Panc1 (cell line): ENCODE measurements at regions not wholly inside any gene's neighbourhood (a gene's known extent, or its start where the extent isn't known, plus 50 kb on each side); places are given as distances from the start of the nearest gene placed in this dataset.

ENCODE experiments used
- ATAC-seq: fragments of 200-7000 bp; cut with Tn5 transposase; 2 replicates; pipeline ENCODE4 v1.9.1; 2020; ENCODE audit warnings: mild to moderate bottlenecking, moderate library complexity
- BruUV-seq: library from RNA; stranded (reverse); fragments of 400-500 nt; replicated peaks from 2 replicates; lab custom pipeline; 2021; lab: Mats Ljungman, UMichigan
- CTCF ChIA-PET: fragments of 300-600 bp; sonication (Branson Sonifier 250); formaldehyde crosslinking; loops from one replicate; lab custom pipeline; 2022; ENCODE audit warnings: antibody characterized with exemption; lab: Charles Lee
- POLR2A ChIA-PET: fragments of 300-600 bp; sonication (Branson Sonifier 250); formaldehyde crosslinking; loops from one replicate; lab custom pipeline; 2022; ENCODE audit warnings: antibody characterized with exemption; lab: Charles Lee
- DNase-seq: peaks from one replicate; pipeline ENCODE4 v3.0.0-alpha.2; 2010; ENCODE audit warnings: low read depth, low spot score
- H3K27ac ChIP-seq: 2 replicates; pipeline ENCODE4 v1.5.1; 2011; ENCODE audit warnings: mild to moderate bottlenecking, low read length, inconsistent platforms
- H3K27me3 ChIP-seq: fragments of 200-500 bp; sonication (Bioruptor generic); 2 replicates; pipeline ENCODE4 v1.6.0; 2014; ENCODE audit warnings: low read length, inconsistent platforms; ENCODE audit not compliant: control insufficient read depth, insufficient read depth
- H3K36me3 ChIP-seq: fragments of 200-500 bp; sonication (Bioruptor generic); 2 replicates; pipeline ENCODE4 v1.5.1; 2014; ENCODE audit warnings: inconsistent platforms, mild to moderate bottlenecking, low read length, moderate library complexity; ENCODE audit not compliant: control insufficient read depth, insufficient read depth
- H3K4me1 ChIP-seq: 2 replicates; pipeline ENCODE4 v1.5.1; 2011; ENCODE audit warnings: inconsistent platforms, mild to moderate bottlenecking, low read length, moderate library complexity; ENCODE audit not compliant: control insufficient read depth, insufficient read depth
- H3K4me3 ChIP-seq, 2 experiments: 2 replicates each; pipeline ENCODE4 v1.5.1; 2011 to 2012; ENCODE audit warnings: low read depth in 2 of 2, low read length in 2 of 2, mild to moderate bottlenecking in 2 of 2, inconsistent platforms in 1 of 2, moderate library complexity in 1 of 2
- H3K9me3 ChIP-seq: fragments of 200-500 bp; sonication (Bioruptor generic); 2 replicates; pipeline ENCODE4 v1.5.1; 2014; ENCODE audit warnings: low read depth, mild to moderate bottlenecking, inconsistent platforms, low read length, moderate library complexity; ENCODE audit not compliant: control insufficient read depth, insufficient read depth
- CTCF ChIP-seq: fragments of 450-650 bp; IDR thresholded peaks from 2 replicates; pipeline ENCODE4 v1.5.1; 2017; ENCODE audit warnings: mild to moderate bottlenecking
- POLR2AphosphoS5 ChIP-seq: IDR thresholded peaks from 2 replicates; pipeline ENCODE4 v1.6.1; 2012; ENCODE audit warnings: mild to moderate bottlenecking, low read depth, low read length, moderate library complexity
- REST ChIP-seq, 2 experiments: IDR thresholded peaks; 2 replicates each; pipeline ENCODE4 v1.6.1; 2011 to 2012; ENCODE audit warnings: low read depth in 2 of 2, control low read depth in 1 of 2, low read length in 1 of 2, mild to moderate bottlenecking in 1 of 2, moderate library complexity in 1 of 2; ENCODE audit not compliant: insufficient read depth in 1 of 2
- SIN3A ChIP-seq: IDR thresholded peaks from 2 replicates; pipeline ENCODE4 v1.6.1; 2012; ENCODE audit warnings: low read depth, mild to moderate bottlenecking, low read length, moderate library complexity, borderline replicate concordance; ENCODE audit not compliant: insufficient read depth
- TCF7L2 ChIP-seq: IDR thresholded peaks from 2 replicates; pipeline ENCODE4 v1.6.1; 2011; ENCODE audit warnings: mild to moderate bottlenecking, low read depth, low read length, inconsistent platforms
- in situ Hi-C: cut with HindIII; loops from 2 replicates; pipeline ENCODE4 v1.10.0; 2016; ENCODE audit warnings: low sequenced_read_pairs, low pct_unique_long_range_greater_than_20kb
- intact Hi-C: fragments of 100-400 bp; cut with micrococcal nuclease; formaldehyde crosslinking; loops from one replicate; pipeline ENCODE4 v1.10.0; 2022; ENCODE audit not compliant: unreplicated experiment

- in situ Hi-C loops (no loop called here), intact Hi-C loops (loop anchor here (5.0 kb wide), 2 partner anchors 100 to 510 kb away; partner anchors contain the start of gene CITED2)
- H3K4me3 ChIP-seq = peak overlapping the region; percentile 10 to 50
- H3K36me3 ChIP-seq = no peaks in the 10 kb centered on the region
- ATAC-seq (peak; percentile 64), DNase-seq (no peak)
- peak overlapping the region; percentile 89 for H3K27ac ChIP-seq
- TF ChIP-seq POLR2AphosphoS5 = no peak
- peak; percentile 87 for TF ChIP-seq TCF7L2
- POLR2A ChIA-PET = no interaction called here
- no peaks in the 10 kb centered on the region for H3K27me3 ChIP-seq
- H3K9me3 ChIP-seq = peaks cover 7% of the 10 kb centered on the region; the same call in 1 of the 2 replicates
- no TSS peak for BruUV-seq
- CTCF ChIA-PET = interaction anchor here (1.0 kb wide), 1 partner anchor 507 kb away, joined by 3 read pairs; no protein-coding TSS in a partner anchor
- peaks cover 32% of the 10 kb centered on the region for H3K4me1 ChIP-seq
These were observed 507.8 kb upstream of the CITED2 start for GRCh38 chr6:139882234-139882633.

GRCh38 chr6:139881728-139882211 is 507.3 kb upstream of the CITED2 start:
- Histone ChIP-seq H3K4me1 (peaks cover 32% of the 10 kb centered on the region), H3K4me3 (peak overlapping the region; percentile 10 to 50), H3K27ac (peak overlapping the region; percentile 89), H3K36me3 (no peaks in the 10 kb centered on the region), H3K27me3 (no peaks in the 10 kb centered on the region), H3K9me3 (peaks cover 7% of the 10 kb centered on the region; the same call in 1 of the 2 replicates)
- intact Hi-C loops (loop anchor here (5.0 kb wide), 2 partner anchors 101 to 509 kb away; partner anchors contain the start of gene CITED2), in situ Hi-C loops (no loop called here)
- ChIA-PET CTCF (interaction anchor here (0.6 to 1.0 kb wide), 3 partner anchors 319 to 1327 kb away, joined by 3 read pairs; no protein-coding TSS in a partner anchor), POLR2A (interaction anchor here (0.5 kb wide), 1 partner anchor 507 kb away, joined by 4 read pairs; the partner anchor contains the start of gene CITED2)
- DNase-seq = peak; percentile 79
- BruUV-seq = no TSS peak
- ATAC-seq = peak; percentile 92
- TF ChIP-seq CTCF = peak; percentile 79
- TF ChIP-seq TCF7L2 = no peak

- Histone ChIP-seq H3K36me3 (no peaks in the 10 kb centered on the region), H3K4me3 (no peak overlapping the region), H3K27me3 (no peaks in the 10 kb centered on the region), H3K9me3 (peaks cover 7% of the 10 kb centered on the region; the same call in 1 of the 2 replicates), H3K4me1 (peaks cover 32% of the 10 kb centered on the region), H3K27ac (peak overlapping the region; percentile 89)
- CTCF ChIA-PET = interaction anchor here (0.6 to 0.7 kb wide), 4 partner anchors 319 to 1680 kb away, joined by 3 to 5 read pairs (median 3); no protein-coding TSS in a partner anchor
- BruUV-seq = no TSS peak
- ATAC-seq (no peak), DNase-seq (no peak)
- no peak for TF ChIP-seq SIN3A
- TF ChIP-seq CTCF = no peak
- TF ChIP-seq REST (IDR thresholded peaks at IDR 0.05; ENCODE audit: insufficient read depth in 1 of 2, low read depth in 2 of 2, low read length in 1 of 2) = no peak
- no peak for TF ChIP-seq POLR2AphosphoS5
- TF ChIP-seq TCF7L2 = no peak
- POLR2A ChIA-PET = interaction anchor here (0.5 kb wide), 1 partner anchor 507 kb away, joined by 4 read pairs; the partner anchor contains the start of gene CITED2
- intact Hi-C loops (loop anchor here (5.0 kb wide), 2 partner anchors 101 to 509 kb away; partner anchors contain the start of gene CITED2), in situ Hi-C loops (no loop called here)
These were observed 506.8 kb upstream of the CITED2 start for GRCh38 chr6:139881236-139881635.
